Breast epithelium (tissue), 4 donors: ENCODE measurements at regions not wholly inside any gene's neighbourhood (a gene's known extent, or its start where the extent isn't known, plus 50 kb on each side); places are given as distances from the start of the nearest gene placed in this dataset.

Source experiments
- DNase-seq, 2 donors: peaks; one replicate each; pipeline ENCODE4 v3.0.0-alpha.2; 2019; ENCODE audit warnings: low spot score in 2 of 2
- H3K27ac ChIP-seq, 2 donors: fragments of 200-600 bp; sonication (generic) in 1 of 2; one replicate each; pipeline ENCODE4 v1.5.1; 2016 to 2019; ENCODE audit warnings: mild to moderate bottlenecking in 1 of 2
- H3K27me3 ChIP-seq, 2 donors: fragments of 200-600 bp; sonication (generic) in 1 of 2; one replicate each; pipeline versions ENCODE4 v1.5.1 to v1.6.0; 2017 to 2019; ENCODE audit warnings: control low read depth in 1 of 2, mild to moderate bottlenecking in 1 of 2
- H3K36me3 ChIP-seq: fragments of 200-600 bp; one replicate; pipeline ENCODE4 v1.5.1; 2019
- H3K4me1 ChIP-seq, 2 donors: fragments of 200-600 bp; sonication (generic); one replicate each; pipeline ENCODE4 v1.5.1; 2016 to 2019; ENCODE audit warnings: control low read depth in 1 of 2
- H3K4me3 ChIP-seq, 3 donors: fragments of 200-600 bp; sonication (generic); 1 replicate in 2 of 3; 2 replicates in 1 of 3; pipeline ENCODE4 v1.5.1; 2016 to 2019; ENCODE audit warnings: mild to moderate bottlenecking in 3 of 3, moderate library complexity in 2 of 3
- H3K9me3 ChIP-seq, 2 donors: fragments of 200-600 bp; sonication (generic) in 1 of 2; one replicate each; pipeline ENCODE4 v1.5.1; 2016 to 2019; ENCODE audit warnings: control low read depth in 1 of 2
- POLR2A ChIP-seq: fragments of 450-650 bp; IDR thresholded peaks from one replicate; pipeline ENCODE4 v1.6.1; 2016; ENCODE audit warnings: antibody characterized with exemption, mild to moderate bottlenecking, moderate library complexity
- POLR2AphosphoS5 ChIP-seq, 3 donors: sonication (generic); formaldehyde crosslinking; IDR thresholded peaks; one replicate each; pipeline ENCODE4 v1.6.1; 2017; ENCODE audit warnings: antibody characterized with exemption in 3 of 3
- intact Hi-C: fragments of 100-400 bp; cut with DNase I; formaldehyde crosslinking; loops from one replicate; pipeline ENCODE4 v1.15.1; 2023; ENCODE audit warnings: low total_unique reads
- TF ChIP-seq, protein P1 (sequence below), 3 donors: fragments of 450-650 bp; IDR thresholded peaks; one replicate each; pipeline ENCODE4 v1.5.1; 2016 to 2017; ENCODE audit warnings: antibody characterized with exemption in 3 of 3, mild to moderate bottlenecking in 3 of 3, moderate library complexity in 3 of 3

DNA sequence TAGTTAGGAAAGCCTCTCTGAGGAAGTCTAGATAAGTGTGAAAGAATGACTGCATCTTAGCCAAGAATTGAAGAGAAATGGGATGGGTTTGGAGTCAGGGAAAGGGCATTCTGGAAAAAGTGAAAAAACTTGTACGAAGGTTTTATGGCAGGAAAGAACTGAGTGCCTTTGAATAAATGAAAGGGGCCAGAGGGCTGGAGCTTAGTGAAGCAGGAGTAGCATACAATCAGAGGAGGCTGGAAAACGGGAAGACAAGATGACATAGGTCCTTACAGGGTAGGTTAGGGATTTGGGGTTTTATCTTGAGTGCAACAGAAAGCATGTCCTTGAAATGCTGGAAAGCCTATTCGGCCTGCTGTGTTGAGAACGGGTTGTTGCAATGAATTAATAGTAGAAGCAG lies 152.6 kb upstream of the RND3 start:
- Histone ChIP-seq H3K9me3 (no peaks in the 10 kb centered on the region), H3K27ac (peak overlapping the region in 1 of 2 donors; percentile 6), H3K4me3 (peak overlapping the region in 1 of 3 donors; percentile 8)

DNA sequence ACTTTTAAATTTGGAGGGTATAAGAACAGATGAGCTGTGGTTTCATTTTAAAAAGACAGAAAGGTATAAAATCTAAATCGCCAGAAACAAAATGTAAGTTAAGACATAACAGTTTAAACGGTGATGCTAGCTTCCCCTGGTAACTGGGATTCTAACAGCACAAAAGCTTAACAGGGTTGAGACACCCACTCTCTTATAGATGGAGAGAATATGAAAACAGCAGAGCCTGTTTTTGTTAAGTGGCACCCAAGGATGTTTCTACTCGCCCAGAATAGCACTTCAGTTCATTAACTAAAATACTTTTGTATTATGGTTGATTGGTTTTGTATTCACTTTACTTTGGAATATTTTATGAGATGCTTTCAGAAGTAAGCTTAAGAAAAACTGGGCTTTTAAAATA lies 151.9 kb upstream of the RND3 start:
- H3K4me1 ChIP-seq, result no peaks in the 10 kb centered on the region
- H3K27me3 ChIP-seq, result no peaks in the 10 kb centered on the region
- no peak for TF ChIP-seq POLR2A
- TF ChIP-seq POLR2AphosphoS5 (IDR thresholded peaks at IDR 0.05), result no peak
- TF ChIP-seq, protein P1, sequence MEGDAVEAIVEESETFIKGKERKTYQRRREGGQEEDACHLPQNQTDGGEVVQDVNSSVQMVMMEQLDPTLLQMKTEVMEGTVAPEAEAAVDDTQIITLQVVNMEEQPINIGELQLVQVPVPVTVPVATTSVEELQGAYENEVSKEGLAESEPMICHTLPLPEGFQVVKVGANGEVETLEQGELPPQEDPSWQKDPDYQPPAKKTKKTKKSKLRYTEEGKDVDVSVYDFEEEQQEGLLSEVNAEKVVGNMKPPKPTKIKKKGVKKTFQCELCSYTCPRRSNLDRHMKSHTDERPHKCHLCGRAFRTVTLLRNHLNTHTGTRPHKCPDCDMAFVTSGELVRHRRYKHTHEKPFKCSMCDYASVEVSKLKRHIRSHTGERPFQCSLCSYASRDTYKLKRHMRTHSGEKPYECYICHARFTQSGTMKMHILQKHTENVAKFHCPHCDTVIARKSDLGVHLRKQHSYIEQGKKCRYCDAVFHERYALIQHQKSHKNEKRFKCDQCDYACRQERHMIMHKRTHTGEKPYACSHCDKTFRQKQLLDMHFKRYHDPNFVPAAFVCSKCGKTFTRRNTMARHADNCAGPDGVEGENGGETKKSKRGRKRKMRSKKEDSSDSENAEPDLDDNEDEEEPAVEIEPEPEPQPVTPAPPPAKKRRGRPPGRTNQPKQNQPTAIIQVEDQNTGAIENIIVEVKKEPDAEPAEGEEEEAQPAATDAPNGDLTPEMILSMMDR (IDR thresholded peaks at IDR 0.05), result no peak
- H3K27ac ChIP-seq, result no peak overlapping the region
- no peaks in the 10 kb centered on the region for H3K9me3 ChIP-seq
- intact Hi-C loops, result no loop called here
- no peak overlapping the region for H3K4me3 ChIP-seq
- no peak for DNase-seq
- no peaks in the 10 kb centered on the region for H3K36me3 ChIP-seq

More for the DNA sequence above, 152.6 kb upstream of the RND3 start:
- Histone ChIP-seq H3K27me3 (no peaks in the 10 kb centered on the region), H3K36me3 (no peaks in the 10 kb centered on the region), H3K4me1 (no peaks in the 10 kb centered on the region)
- intact Hi-C loops, result no loop called here
- TF ChIP-seq, protein P1 (IDR thresholded peaks at IDR 0.05), result no peak
- TF ChIP-seq POLR2A (no peak), POLR2AphosphoS5 (IDR thresholded peaks at IDR 0.05) (no peak)
- no peak for DNase-seq

DNA sequence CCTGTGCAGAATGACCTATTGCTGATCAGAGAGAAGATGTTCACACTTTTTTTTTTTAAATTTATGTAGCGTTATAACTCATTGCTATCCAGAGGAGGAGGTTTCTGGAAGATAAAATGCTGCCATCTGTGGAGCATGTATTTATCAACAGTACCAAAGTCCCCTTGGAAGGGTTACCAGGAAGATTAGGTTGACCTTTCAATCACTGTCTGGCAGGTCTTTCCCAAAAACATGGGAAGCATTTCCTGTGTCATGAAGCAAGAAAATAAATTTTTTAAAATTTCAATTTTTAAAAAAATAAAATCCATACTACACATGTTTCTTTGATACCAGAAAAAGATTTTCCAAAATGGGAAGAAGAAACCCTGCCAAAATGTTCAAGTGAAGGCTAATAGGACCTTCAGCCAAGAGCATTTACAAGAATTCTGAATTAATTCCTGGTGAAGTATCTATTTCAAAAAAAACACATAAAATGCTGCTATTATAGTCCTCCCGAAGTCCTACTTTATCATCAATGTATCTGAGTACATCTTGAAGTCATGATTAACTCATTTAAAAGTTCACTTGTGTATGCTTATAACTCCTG lies 143.9 kb upstream of the RND3 start:
- H3K27ac ChIP-seq, result peak overlapping the region in 1 of 2 donors; percentile 19
- DNase-seq, result no peak
- intact Hi-C loops, result no loop called here
- no peaks in the 10 kb centered on the region for H3K27me3 ChIP-seq
- no peaks in the 10 kb centered on the region for H3K4me1 ChIP-seq
- TF ChIP-seq POLR2A, result no peak
- TF ChIP-seq, protein P1 (IDR thresholded peaks at IDR 0.05), result no peak
- no peak for TF ChIP-seq POLR2AphosphoS5 (IDR thresholded peaks at IDR 0.05)
- H3K9me3 ChIP-seq, result no peaks in the 10 kb centered on the region
- H3K36me3 ChIP-seq, result no peaks in the 10 kb centered on the region
- no peak overlapping the region for H3K4me3 ChIP-seq

- intact Hi-C loops, result no loop called here
- DNase-seq, result no peak
- TF ChIP-seq POLR2A, result no peak
- Histone ChIP-seq H3K36me3 (no peaks in the 10 kb centered on the region), H3K4me3 (no peak overlapping the region), H3K27ac (peak overlapping the region in 1 of 2 donors; percentile 19), H3K27me3 (no peaks in the 10 kb centered on the region), H3K9me3 (no peaks in the 10 kb centered on the region), H3K4me1 (no peaks in the 10 kb centered on the region)
These were observed 143.2 kb upstream of the RND3 start for GRCh38 chr2:150630587-150631235.

DNA sequence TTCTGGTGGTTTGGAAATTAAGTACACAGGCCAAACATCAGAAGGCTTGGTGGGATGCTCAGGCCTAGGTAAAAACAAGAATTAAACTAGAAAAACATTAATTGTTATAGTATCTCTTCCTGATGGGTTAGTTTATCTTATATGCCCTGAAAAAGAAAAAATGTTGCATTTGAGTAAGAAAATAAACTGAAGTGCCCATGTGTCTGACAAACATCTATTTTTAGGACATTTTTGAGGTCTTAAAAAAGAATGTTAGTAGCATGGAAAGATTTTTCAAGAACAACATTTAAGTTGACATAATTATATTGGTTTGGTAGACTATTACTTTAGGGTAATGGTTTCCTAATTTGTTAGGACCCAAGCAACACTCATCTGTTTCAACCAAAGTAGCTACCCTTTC lies 140.1 kb upstream of the RND3 start:
- intact Hi-C loops, result no loop called here
- Histone ChIP-seq H3K4me3 (no peak overlapping the region), H3K27me3 (no peaks in the 10 kb centered on the region), H3K36me3 (no peaks in the 10 kb centered on the region), H3K9me3 (no peaks in the 10 kb centered on the region), H3K4me1 (no peaks in the 10 kb centered on the region), H3K27ac (no peak overlapping the region)
- TF ChIP-seq, protein P1 (IDR thresholded peaks at IDR 0.05), result no peak
- TF ChIP-seq POLR2A (no peak), POLR2AphosphoS5 (IDR thresholded peaks at IDR 0.05) (no peak)
- no peak for DNase-seq
